ENCODE measurements at regions not wholly inside any gene's neighbourhood (a gene's known extent, or its start where the extent isn't known, plus 50 kb on each side); places are given as distances from the start of the nearest gene placed in this dataset.

DNA sequence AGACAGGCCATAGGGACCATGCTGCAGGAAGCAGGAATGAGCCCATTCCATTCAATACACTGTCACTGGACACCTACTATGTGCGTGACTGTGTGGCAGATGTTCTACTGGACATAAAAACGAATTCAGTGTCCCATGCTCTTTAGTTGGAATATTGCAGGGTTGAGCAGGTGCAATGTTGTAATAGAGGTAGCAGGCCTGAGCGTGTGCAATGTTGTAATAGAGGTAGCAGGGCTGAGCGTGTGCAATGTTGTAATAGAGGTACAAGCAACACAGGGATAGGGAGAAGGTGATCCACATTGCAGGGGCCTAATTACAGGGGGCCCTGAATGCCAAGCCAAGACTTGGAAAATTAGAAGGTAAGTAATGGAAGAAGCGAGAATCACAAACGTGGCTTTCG, 261.4 kb upstream of the HES1 start:
- TF ChIP-seq EZH2 (IDR thresholded peaks at IDR 0.05; ENCODE audit: borderline replicate concordance, insufficient read depth, low read length, poor library complexity, severe bottlenecking) (no peak), EP300 (conservative IDR thresholded peaks at IDR 0.05; ENCODE audit: poor library complexity, severe bottlenecking) (no peak), POLR2AphosphoS5 (IDR thresholded peaks at IDR 0.05) (no peak), SMC3 (conservative IDR thresholded peaks at IDR 0.05; ENCODE audit: poor library complexity) (no peak)
- TF ChIP-seq, protein P1, sequence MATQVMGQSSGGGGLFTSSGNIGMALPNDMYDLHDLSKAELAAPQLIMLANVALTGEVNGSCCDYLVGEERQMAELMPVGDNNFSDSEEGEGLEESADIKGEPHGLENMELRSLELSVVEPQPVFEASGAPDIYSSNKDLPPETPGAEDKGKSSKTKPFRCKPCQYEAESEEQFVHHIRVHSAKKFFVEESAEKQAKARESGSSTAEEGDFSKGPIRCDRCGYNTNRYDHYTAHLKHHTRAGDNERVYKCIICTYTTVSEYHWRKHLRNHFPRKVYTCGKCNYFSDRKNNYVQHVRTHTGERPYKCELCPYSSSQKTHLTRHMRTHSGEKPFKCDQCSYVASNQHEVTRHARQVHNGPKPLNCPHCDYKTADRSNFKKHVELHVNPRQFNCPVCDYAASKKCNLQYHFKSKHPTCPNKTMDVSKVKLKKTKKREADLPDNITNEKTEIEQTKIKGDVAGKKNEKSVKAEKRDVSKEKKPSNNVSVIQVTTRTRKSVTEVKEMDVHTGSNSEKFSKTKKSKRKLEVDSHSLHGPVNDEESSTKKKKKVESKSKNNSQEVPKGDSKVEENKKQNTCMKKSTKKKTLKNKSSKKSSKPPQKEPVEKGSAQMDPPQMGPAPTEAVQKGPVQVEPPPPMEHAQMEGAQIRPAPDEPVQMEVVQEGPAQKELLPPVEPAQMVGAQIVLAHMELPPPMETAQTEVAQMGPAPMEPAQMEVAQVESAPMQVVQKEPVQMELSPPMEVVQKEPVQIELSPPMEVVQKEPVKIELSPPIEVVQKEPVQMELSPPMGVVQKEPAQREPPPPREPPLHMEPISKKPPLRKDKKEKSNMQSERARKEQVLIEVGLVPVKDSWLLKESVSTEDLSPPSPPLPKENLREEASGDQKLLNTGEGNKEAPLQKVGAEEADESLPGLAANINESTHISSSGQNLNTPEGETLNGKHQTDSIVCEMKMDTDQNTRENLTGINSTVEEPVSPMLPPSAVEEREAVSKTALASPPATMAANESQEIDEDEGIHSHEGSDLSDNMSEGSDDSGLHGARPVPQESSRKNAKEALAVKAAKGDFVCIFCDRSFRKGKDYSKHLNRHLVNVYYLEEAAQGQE (IDR thresholded peaks at IDR 0.05; ENCODE audit: borderline replicate concordance), result no peak
- H4K20me1 ChIP-seq (ENCODE audit: insufficient read depth), result no peaks in the 10 kb centered on the region
- H2AFZ ChIP-seq (ENCODE audit: low read depth, low read length), result no peak overlapping the region
- no peak overlapping the region for H3K4me3 ChIP-seq (ENCODE audit: low read length)
- no peak overlapping the region for H3K27ac ChIP-seq (ENCODE audit: low read length)
- no peaks in the 10 kb centered on the region for H3K9me3 ChIP-seq (ENCODE audit: low read length)
- no peaks in the 10 kb centered on the region for H3K36me3 ChIP-seq (ENCODE audit: insufficient read depth, low read length)
- no peaks in the 10 kb centered on the region for H3K27me3 ChIP-seq (ENCODE audit: insufficient read depth, low read depth, low read length)
- no peak overlapping the region for H3K4me2 ChIP-seq (ENCODE audit: low read length)
- no peaks in the 10 kb centered on the region for H3K79me2 ChIP-seq (replicated peaks; ENCODE audit: insufficient read depth, low read length)
- H3K9me2 ChIP-seq (ENCODE audit: insufficient read depth, low read length), result no peaks in the 10 kb centered on the region
- H3K9ac ChIP-seq (ENCODE audit: low read length), result no peak overlapping the region
- H3F3A ChIP-seq (ENCODE audit: insufficient read depth, low read length, poor library complexity, severe bottlenecking), result no peaks in the 10 kb centered on the region

DNA sequence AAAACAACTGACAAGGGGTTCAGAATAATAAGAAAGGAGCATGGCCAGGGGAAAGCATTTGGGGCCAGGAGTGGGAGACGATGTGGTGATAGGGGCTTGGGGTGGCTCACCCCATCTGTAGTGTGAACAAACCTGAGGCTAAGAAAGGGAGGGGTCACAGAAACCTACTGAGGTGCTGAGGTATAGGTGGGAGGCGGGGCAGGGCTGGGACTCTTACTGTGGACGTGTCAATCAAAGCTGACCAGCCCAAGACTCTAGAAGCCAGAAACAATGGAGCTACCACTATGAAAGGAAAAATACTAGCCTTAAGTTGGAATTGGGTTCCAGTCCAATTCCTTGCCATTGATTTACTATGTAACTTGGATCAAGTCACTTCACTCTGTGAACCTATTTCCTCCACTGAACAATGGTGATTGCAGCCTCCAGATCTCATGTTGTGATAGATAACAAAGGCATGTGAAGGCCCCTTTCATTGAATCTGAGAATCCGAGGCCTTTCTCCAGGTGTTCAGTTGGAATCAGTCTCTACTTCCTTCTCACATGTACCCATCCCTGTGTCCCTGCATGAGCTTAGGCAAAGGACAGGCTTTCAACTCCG, 260.9 kb upstream of the HES1 start:
- H3K27ac ChIP-seq (ENCODE audit: low read length), result no peak overlapping the region
- no peaks in the 10 kb centered on the region for H3K36me3 ChIP-seq (ENCODE audit: insufficient read depth, low read length)
- no peaks in the 10 kb centered on the region for H3K9me3 ChIP-seq (ENCODE audit: low read length)
- no peaks in the 10 kb centered on the region for H3K9me2 ChIP-seq (ENCODE audit: insufficient read depth, low read length)
- no peaks in the 10 kb centered on the region for H4K20me1 ChIP-seq (ENCODE audit: insufficient read depth)
- H3F3A ChIP-seq (ENCODE audit: insufficient read depth, low read length, poor library complexity, severe bottlenecking), result no peaks in the 10 kb centered on the region
- H3K79me2 ChIP-seq (replicated peaks; ENCODE audit: insufficient read depth, low read length), result no peaks in the 10 kb centered on the region
- H3K4me3 ChIP-seq (ENCODE audit: low read length), result no peak overlapping the region
- H3K27me3 ChIP-seq (ENCODE audit: insufficient read depth, low read depth, low read length), result no peaks in the 10 kb centered on the region
- no peak for TF ChIP-seq EZH2 (IDR thresholded peaks at IDR 0.05; ENCODE audit: borderline replicate concordance, insufficient read depth, low read length, poor library complexity, severe bottlenecking)
- H3K9ac ChIP-seq (ENCODE audit: low read length), result no peak overlapping the region
- H3K4me2 ChIP-seq (ENCODE audit: low read length), result no peak overlapping the region
- H2AFZ ChIP-seq (ENCODE audit: low read depth, low read length), result no peak overlapping the region

DNA sequence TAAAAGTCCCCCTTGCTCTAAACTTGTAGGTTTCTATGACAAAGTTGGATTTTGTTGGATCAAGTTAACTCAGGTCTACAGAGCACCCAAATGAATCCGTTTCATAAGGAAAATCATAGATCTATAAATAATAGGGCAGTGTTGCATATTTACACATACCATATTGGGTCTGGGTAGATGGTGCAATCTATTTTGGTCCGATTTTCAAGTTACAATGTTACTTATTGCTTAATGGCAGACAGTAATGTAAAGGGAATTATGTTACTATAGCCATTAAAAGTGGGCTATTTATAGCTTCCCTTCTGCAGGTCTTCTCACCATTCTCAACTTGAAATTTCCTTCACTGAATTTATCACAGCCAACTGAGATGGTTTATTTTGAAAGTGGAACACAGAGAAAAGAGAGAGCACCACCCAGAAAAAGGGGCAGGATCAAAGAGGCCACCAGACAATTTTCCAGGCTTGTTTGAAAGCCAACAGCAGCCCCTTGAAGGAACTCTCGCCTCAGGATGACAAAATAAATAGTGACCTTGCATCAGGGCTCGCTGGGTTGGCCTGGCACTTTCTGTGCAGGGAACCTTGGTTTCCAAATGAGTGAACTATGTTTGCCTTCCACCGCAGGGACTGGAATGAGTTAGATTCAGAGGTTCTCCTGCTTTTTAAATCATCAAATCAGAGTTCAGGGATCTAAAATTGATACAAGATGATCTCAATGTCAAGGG, 260.2 kb upstream of the HES1 start:
- Histone ChIP-seq H3K4me2 (ENCODE audit: low read length) (no peak overlapping the region), H3K9me3 (ENCODE audit: low read length) (no peaks in the 10 kb centered on the region), H3F3A (ENCODE audit: insufficient read depth, low read length, poor library complexity, severe bottlenecking) (no peaks in the 10 kb centered on the region), H2AFZ (ENCODE audit: low read depth, low read length) (no peak overlapping the region), H3K27ac (ENCODE audit: low read length) (no peak overlapping the region), H4K20me1 (ENCODE audit: insufficient read depth) (no peaks in the 10 kb centered on the region), H3K9ac (ENCODE audit: low read length) (no peak overlapping the region), H3K4me3 (ENCODE audit: low read length) (no peak overlapping the region), H3K27me3 (ENCODE audit: insufficient read depth, low read depth, low read length) (no peaks in the 10 kb centered on the region), H3K9me2 (ENCODE audit: insufficient read depth, low read length) (no peaks in the 10 kb centered on the region), H3K79me2 (replicated peaks; ENCODE audit: insufficient read depth, low read length) (no peaks in the 10 kb centered on the region), H3K36me3 (ENCODE audit: insufficient read depth, low read length) (no peaks in the 10 kb centered on the region)
- TF ChIP-seq, protein P2, sequence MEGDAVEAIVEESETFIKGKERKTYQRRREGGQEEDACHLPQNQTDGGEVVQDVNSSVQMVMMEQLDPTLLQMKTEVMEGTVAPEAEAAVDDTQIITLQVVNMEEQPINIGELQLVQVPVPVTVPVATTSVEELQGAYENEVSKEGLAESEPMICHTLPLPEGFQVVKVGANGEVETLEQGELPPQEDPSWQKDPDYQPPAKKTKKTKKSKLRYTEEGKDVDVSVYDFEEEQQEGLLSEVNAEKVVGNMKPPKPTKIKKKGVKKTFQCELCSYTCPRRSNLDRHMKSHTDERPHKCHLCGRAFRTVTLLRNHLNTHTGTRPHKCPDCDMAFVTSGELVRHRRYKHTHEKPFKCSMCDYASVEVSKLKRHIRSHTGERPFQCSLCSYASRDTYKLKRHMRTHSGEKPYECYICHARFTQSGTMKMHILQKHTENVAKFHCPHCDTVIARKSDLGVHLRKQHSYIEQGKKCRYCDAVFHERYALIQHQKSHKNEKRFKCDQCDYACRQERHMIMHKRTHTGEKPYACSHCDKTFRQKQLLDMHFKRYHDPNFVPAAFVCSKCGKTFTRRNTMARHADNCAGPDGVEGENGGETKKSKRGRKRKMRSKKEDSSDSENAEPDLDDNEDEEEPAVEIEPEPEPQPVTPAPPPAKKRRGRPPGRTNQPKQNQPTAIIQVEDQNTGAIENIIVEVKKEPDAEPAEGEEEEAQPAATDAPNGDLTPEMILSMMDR (IDR thresholded peaks at IDR 0.05; ENCODE audit: poor library complexity, severe bottlenecking), result no peak
- TF ChIP-seq MXI1 (conservative IDR thresholded peaks at IDR 0.05; ENCODE audit: poor library complexity, severe bottlenecking) (no peak), RAD21 (conservative IDR thresholded peaks at IDR 0.05) (no peak), POLR2AphosphoS5 (IDR thresholded peaks at IDR 0.05) (no peak), TAF1 (IDR thresholded peaks at IDR 0.05; ENCODE audit: low read depth) (no peak), EP300 (conservative IDR thresholded peaks at IDR 0.05; ENCODE audit: poor library complexity, severe bottlenecking) (no peak), EZH2 (IDR thresholded peaks at IDR 0.05; ENCODE audit: borderline replicate concordance, insufficient read depth, low read length, poor library complexity, severe bottlenecking) (no peak), SMC3 (conservative IDR thresholded peaks at IDR 0.05; ENCODE audit: poor library complexity) (no peak)
- TF ChIP-seq, protein P1 (IDR thresholded peaks at IDR 0.05; ENCODE audit: borderline replicate concordance), result no peak

Data from neural cell (in vitro differentiated cells).